ENCODE measurements at regions not wholly inside any gene's neighbourhood (a gene's known extent, or its start where the extent isn't known, plus 50 kb on each side); places are given as distances from the start of the nearest gene placed in this dataset.

DNA sequence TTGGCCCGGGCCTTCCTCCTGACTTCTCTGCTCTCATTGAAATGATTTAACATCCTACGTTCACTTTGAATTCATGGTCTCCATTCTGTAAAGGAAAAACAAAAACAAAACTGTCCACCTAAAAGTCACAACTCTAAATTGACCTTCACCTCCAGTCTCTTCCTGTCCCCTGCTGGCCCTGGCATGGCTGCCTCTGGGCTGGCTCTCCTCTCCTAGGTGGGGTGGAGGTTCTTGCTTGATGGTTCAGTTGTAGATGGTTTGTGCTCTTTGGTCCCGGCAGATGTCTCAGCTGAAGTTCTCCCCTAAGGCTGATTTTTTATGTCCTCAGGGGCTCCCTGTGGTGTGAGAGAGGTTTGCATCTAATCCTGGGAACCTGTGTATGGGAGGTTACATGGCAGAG lies 121.1 kb downstream of the ACKR3 start:
- H3K4me3 ChIP-seq: no peak overlapping the region
- no peaks in the 10 kb centered on the region for H3K9me3 ChIP-seq
- 93 to 100% methylated on average over 2 to 3 of the region's 3 CpGs for WGBS, 2 donors (ENCODE audit: low coverage in 1 of 2)
- H3K4me1 ChIP-seq: no peaks in the 10 kb centered on the region
- no peak overlapping the region for H3K27ac ChIP-seq
- TF ChIP-seq POLR2A (IDR thresholded peaks at IDR 0.05) (no peak), POLR2AphosphoS5 (IDR thresholded peaks at IDR 0.05) (no peak)
- TF ChIP-seq, protein P1, sequence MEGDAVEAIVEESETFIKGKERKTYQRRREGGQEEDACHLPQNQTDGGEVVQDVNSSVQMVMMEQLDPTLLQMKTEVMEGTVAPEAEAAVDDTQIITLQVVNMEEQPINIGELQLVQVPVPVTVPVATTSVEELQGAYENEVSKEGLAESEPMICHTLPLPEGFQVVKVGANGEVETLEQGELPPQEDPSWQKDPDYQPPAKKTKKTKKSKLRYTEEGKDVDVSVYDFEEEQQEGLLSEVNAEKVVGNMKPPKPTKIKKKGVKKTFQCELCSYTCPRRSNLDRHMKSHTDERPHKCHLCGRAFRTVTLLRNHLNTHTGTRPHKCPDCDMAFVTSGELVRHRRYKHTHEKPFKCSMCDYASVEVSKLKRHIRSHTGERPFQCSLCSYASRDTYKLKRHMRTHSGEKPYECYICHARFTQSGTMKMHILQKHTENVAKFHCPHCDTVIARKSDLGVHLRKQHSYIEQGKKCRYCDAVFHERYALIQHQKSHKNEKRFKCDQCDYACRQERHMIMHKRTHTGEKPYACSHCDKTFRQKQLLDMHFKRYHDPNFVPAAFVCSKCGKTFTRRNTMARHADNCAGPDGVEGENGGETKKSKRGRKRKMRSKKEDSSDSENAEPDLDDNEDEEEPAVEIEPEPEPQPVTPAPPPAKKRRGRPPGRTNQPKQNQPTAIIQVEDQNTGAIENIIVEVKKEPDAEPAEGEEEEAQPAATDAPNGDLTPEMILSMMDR (IDR thresholded peaks at IDR 0.05): no peak
- in situ Hi-C loops (cut with MboI; ENCODE audit: low pct_ligation_motif_present in 1 of 4, low pct_unique_long_range_greater_than_20kb in 1 of 4, low sequenced_read_pairs in 3 of 4): no loop called here
- intact Hi-C loops (cut with DNase I; ENCODE audit: low total_unique reads): no loop called here
- DNase-seq: no peak
- no peaks in the 10 kb centered on the region for H3K27me3 ChIP-seq
- no peaks in the 10 kb centered on the region for H3K36me3 ChIP-seq

DNA sequence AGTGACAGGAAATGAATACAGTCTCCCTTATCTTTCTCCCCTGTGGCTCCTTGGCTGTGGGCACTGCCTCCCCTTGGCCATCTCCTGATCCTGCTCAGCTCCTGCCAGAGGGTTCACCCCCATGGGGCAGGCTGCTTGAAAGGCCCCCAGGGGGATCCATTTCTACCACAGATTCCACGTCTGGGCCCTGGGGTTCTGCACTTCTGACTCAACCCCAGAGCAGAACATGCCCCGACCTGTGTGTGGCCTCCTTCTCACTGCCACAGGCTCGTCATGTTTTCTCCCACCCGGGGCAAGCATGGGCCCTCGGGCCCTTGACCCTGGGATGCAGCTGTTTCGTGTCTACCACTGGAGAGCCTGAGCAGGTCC lies 122.2 kb downstream of the ACKR3 start:
- DNase-seq: no peak
- 66 to 90% methylated on average over 2 to 6 of the region's 6 CpGs for WGBS, 2 donors (ENCODE audit: low coverage in 1 of 2)
- H3K36me3 ChIP-seq: no peaks in the 10 kb centered on the region
- no peak overlapping the region for H3K4me3 ChIP-seq
- H3K4me1 ChIP-seq: no peaks in the 10 kb centered on the region
- intact Hi-C loops (cut with DNase I; ENCODE audit: low total_unique reads) (no loop called here), in situ Hi-C loops (cut with MboI; ENCODE audit: low pct_ligation_motif_present in 1 of 4, low pct_unique_long_range_greater_than_20kb in 1 of 4, low sequenced_read_pairs in 3 of 4) (no loop called here)
- H3K9me3 ChIP-seq: no peaks in the 10 kb centered on the region
- H3K27ac ChIP-seq: no peak overlapping the region
- TF ChIP-seq EP300 (IDR thresholded peaks at IDR 0.05; ENCODE audit: low read depth): no peak
- TF ChIP-seq, protein P1 (IDR thresholded peaks at IDR 0.05): no peak
- no peak for TF ChIP-seq POLR2A (IDR thresholded peaks at IDR 0.05)
- TF ChIP-seq POLR2AphosphoS5 (IDR thresholded peaks at IDR 0.05): no peak
- no peaks in the 10 kb centered on the region for H3K27me3 ChIP-seq

DNA sequence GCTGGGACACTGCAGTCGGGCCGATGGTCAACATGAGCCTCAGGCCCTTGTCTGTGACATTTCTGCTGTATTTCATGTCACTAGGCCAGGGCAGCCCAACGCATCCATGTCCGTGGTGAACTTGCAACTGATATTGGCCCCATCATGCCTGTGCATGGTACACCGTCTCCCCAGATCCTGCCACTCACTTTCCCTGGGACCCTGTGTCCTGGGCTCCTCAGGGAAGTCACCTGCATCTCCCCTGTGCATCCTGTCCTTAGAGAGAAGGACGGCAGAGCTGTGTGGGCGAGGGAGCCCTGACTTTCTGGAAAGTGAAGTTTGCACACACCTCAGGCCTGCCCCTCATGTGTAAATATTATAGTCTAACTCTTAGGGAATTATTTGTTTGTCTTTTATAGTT lies 123.3 kb downstream of the ACKR3 start:
- H3K36me3 ChIP-seq: no peaks in the 10 kb centered on the region
- intact Hi-C loops (cut with DNase I; ENCODE audit: low total_unique reads) (no loop called here), in situ Hi-C loops (cut with MboI; ENCODE audit: low pct_ligation_motif_present in 1 of 4, low pct_unique_long_range_greater_than_20kb in 1 of 4, low sequenced_read_pairs in 3 of 4) (no loop called here)
- H3K9me3 ChIP-seq: no peaks in the 10 kb centered on the region
- no peaks in the 10 kb centered on the region for H3K27me3 ChIP-seq
- DNase-seq: no peak
- H3K4me1 ChIP-seq: no peaks in the 10 kb centered on the region
- 70 to 71% methylated on average over 2 to 7 of the region's 7 CpGs for WGBS, 2 donors (ENCODE audit: low coverage in 1 of 2)
- H3K27ac ChIP-seq: no peak overlapping the region
- TF ChIP-seq EP300 (IDR thresholded peaks at IDR 0.05; ENCODE audit: low read depth): no peak
- TF ChIP-seq, protein P1 (IDR thresholded peaks at IDR 0.05): no peak
- no peak for TF ChIP-seq POLR2A (IDR thresholded peaks at IDR 0.05)
- TF ChIP-seq POLR2AphosphoS5 (IDR thresholded peaks at IDR 0.05): no peak
- H3K4me3 ChIP-seq: no peak overlapping the region

DNA sequence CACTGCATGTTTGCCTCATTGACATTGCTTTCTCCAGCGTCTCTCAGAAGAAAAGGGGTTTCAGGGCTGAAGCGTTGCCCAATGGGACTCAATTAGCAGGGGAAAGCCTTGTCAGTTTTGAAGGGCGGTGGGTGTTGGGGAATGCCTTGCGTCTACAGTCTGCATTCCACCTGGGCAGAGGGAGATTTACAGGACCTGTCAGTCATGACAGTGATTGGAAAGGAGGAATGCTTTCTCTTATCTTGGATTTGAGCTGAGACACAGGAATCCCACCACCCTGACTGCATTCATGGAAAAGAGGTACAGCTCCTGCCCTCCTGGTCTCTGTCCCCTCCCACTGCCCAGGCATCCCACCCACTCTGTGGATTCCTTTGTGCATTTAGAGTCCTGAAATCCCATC lies 123.9 kb downstream of the ACKR3 start:
- no peak for DNase-seq
- Histone ChIP-seq H3K27ac (no peak overlapping the region), H3K27me3 (no peaks in the 10 kb centered on the region), H3K4me3 (no peak overlapping the region), H3K36me3 (no peaks in the 10 kb centered on the region), H3K9me3 (no peaks in the 10 kb centered on the region), H3K4me1 (no peaks in the 10 kb centered on the region)
- WGBS, 2 donors (ENCODE audit: low coverage in 1 of 2): 65% methylated on average over 4 of the region's 4 CpGs
- TF ChIP-seq EP300 (IDR thresholded peaks at IDR 0.05; ENCODE audit: low read depth) (no peak), POLR2A (IDR thresholded peaks at IDR 0.05) (no peak), POLR2AphosphoS5 (IDR thresholded peaks at IDR 0.05) (no peak)
- TF ChIP-seq, protein P1 (IDR thresholded peaks at IDR 0.05): no peak
- in situ Hi-C loops (cut with MboI; ENCODE audit: low pct_ligation_motif_present in 1 of 4, low pct_unique_long_range_greater_than_20kb in 1 of 4, low sequenced_read_pairs in 3 of 4): no loop called here
- intact Hi-C loops (cut with DNase I; ENCODE audit: low total_unique reads): no loop called here
